ENCODE measurements at regions not wholly inside any gene's neighbourhood (a gene's known extent, or its start where the extent isn't known, plus 50 kb on each side); places are given as distances from the start of the nearest gene placed in this dataset.
A peak's percentile ranks its signal among the peaks of the same experiment; 100 is the strongest.
"Not testable (repeated sequence)": the region's sequence is repeated elsewhere in the genome, so short reads cannot be mapped to it uniquely, and the experiment has no call there.

DNA sequence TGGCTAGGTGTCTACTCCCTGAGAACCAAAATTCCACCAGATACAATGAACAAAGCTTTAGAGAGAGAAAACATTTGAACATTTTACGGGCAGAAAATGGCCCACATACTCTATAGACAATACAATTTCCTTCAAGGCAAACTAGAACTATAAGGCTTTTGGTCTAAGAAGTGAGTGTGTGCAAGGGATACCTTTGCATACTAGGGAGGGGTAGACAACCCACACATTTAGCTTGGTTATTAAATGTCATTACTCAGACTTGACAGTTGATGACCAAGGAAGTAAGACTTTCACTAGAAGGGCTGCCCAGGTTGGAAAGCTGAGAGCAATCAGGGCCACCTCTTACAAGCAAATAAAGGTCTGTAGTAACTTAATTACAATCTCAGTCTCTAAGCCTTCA lies 64.0 kb upstream of the PLEKHM1 start:
- H3K36me3 Mint-ChIP-seq (ENCODE audit: low read depth); H3K4me1 Mint-ChIP-seq (ENCODE audit: low read depth); H3K27me3 Mint-ChIP-seq; DNase-seq; H3K27ac Mint-ChIP-seq; H3K4me3 Mint-ChIP-seq; H3K9me3 Mint-ChIP-seq: not testable (repeated sequence)

DNA sequence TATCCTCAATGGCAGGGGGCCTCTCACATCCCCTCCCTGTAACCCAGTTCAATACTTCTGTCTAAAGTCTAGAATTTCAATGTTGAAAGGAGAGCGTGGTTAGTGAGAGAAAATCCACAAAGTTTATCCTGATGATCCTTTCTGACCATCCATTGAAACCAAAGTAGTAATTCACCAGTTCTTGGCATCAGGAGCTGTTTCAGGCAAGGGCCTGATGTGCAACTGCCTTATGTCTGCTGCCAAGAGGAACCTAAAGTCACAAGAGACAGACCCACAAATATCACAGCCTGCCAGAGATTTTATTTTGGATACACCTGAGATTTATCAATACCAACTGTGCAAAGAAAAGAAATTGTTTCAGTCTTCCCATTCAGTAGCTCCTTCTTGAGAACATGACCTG lies 68.3 kb upstream of the PLEKHM1 start:
- H3K9me3 Mint-ChIP-seq; H3K4me1 Mint-ChIP-seq (ENCODE audit: low read depth); H3K27me3 Mint-ChIP-seq; H3K4me3 Mint-ChIP-seq; H3K36me3 Mint-ChIP-seq (ENCODE audit: low read depth); DNase-seq; H3K27ac Mint-ChIP-seq: not testable (repeated sequence)

- H3K4me1 Mint-ChIP-seq (ENCODE audit: low read depth): peaks cover 20% of the 10 kb centered on the region
- not testable (repeated sequence) for DNase-seq; H3K27ac Mint-ChIP-seq; H3K27me3 Mint-ChIP-seq; H3K4me3 Mint-ChIP-seq; H3K9me3 Mint-ChIP-seq; H3K36me3 Mint-ChIP-seq (ENCODE audit: low read depth)
Measured at GRCh38 chr17:45562868-45563267, 72.3 kb upstream of the PLEKHM1 start.

GRCh38 chr17:45563283-45563682 lies 72.8 kb upstream of the PLEKHM1 start:
- H3K9me3 Mint-ChIP-seq; DNase-seq; H3K27me3 Mint-ChIP-seq; H3K36me3 Mint-ChIP-seq (ENCODE audit: low read depth); H3K27ac Mint-ChIP-seq; H3K4me3 Mint-ChIP-seq: not testable (repeated sequence)
- H3K4me1 Mint-ChIP-seq (ENCODE audit: low read depth): peaks cover 20% of the 10 kb centered on the region

DNA sequence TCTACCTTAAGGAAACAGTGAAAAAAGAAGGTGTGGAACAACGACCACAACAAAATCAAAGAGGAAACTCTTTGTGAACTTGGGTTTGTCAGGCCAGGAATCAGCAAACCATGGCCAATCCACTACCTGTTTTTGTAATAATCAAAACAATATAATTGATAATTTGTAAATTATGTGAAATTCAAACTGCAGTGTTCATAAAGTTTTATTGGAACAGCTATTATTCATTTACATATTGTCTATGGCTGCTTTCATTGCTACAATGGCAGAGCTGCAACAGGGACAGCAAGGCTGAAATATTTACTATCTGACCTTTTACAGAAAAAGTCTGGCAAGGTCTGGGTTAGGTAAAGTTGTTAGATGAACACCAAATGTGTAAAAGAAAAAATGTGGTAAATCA lies 77.8 kb upstream of the PLEKHM1 start:
- H3K9me3 Mint-ChIP-seq; DNase-seq; H3K36me3 Mint-ChIP-seq (ENCODE audit: low read depth); H3K4me3 Mint-ChIP-seq; H3K27ac Mint-ChIP-seq; H3K27me3 Mint-ChIP-seq: not testable (repeated sequence)
- H3K4me1 Mint-ChIP-seq (ENCODE audit: low read depth): peaks cover 20% of the 10 kb centered on the region

DNA sequence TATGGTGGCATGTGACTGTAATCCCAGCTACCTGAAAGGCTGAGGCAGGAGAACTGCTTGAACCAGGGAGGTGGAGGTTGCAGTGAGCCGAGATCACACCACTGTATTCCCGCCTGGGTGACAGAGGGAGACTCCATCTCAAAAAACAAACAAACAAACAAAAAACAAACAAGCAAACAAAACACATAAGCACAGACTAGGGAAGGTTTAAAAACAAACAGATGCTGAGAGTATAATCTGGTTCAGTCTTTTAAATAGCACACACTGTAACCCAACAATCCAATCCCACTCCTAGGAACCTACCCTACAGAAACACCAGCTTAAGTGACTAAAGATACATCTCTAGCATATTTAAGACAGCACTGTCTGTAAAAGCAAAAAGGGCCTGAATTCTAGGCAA lies 82.8 kb upstream of the PLEKHM1 start:
- Mint-ChIP-seq H3K4me1 (ENCODE audit: low read depth) (peaks cover 39% of the 10 kb centered on the region), H3K36me3 (ENCODE audit: low read depth) (peaks cover 23% of the 10 kb centered on the region)
- not testable (repeated sequence) for H3K9me3 Mint-ChIP-seq, DNase-seq, H3K4me3 Mint-ChIP-seq, H3K27me3 Mint-ChIP-seq, H3K27ac Mint-ChIP-seq

GRCh38 chr17:45573924-45574770 lies 83.6 kb upstream of the PLEKHM1 start:
- no peak for DNase-seq
- Mint-ChIP-seq H3K36me3 (ENCODE audit: low read depth) (peaks cover 21% of the 10 kb centered on the region), H3K27me3 (no peaks in the 10 kb centered on the region), H3K4me3 (no peak overlapping the region), H3K27ac (peak overlapping the region; percentile 58), H3K4me1 (ENCODE audit: low read depth) (peaks cover 40% of the 10 kb centered on the region), H3K9me3 (no peaks in the 10 kb centered on the region)

GRCh38 chr17:45575126-45575885 lies 84.8 kb upstream of the PLEKHM1 start:
- Mint-ChIP-seq H3K4me3 (no peak overlapping the region), H3K4me1 (ENCODE audit: low read depth) (peaks cover 52% of the 10 kb centered on the region), H3K27ac (no peak overlapping the region), H3K9me3 (no peaks in the 10 kb centered on the region), H3K36me3 (ENCODE audit: low read depth) (peaks cover 21% of the 10 kb centered on the region), H3K27me3 (no peaks in the 10 kb centered on the region)
- no peak for DNase-seq

DNA sequence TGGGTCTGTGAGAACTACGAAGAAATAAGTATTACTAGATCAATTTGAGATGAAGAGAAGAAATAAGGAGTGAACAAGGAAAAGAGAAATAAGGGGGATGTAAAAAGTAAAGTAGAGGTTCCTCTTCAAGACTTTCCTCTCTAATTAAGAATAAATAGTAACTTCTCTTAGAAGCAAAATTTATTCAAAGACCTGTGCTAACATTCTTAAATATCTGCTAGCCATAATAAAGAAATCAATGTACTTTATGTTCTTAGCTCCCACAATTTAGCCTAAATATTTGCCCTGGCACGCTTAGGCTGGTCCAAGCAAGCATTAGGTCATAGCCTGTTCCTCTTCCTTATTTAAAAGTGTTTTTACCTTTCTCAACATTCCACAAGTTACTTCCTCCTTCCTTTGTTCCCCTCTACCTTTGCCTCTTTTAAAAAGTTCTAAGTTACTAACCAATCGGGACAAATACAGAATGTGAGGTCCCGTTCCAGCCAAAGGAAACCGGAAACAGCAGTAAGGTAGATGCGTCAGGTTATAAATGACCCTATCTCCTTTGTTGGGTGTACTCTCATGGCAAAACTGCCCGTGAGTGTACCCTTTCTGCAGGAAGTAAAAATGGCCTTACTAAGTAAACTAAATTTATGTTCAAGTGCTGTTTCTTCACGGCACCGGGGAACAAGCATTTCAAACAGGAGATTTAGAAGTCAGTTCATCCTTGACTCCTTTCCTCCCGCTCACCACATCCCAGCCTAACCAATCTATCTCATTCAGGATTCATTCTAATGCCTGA lies 86.2 kb upstream of the PLEKHM1 start:
- H3K36me3 Mint-ChIP-seq (ENCODE audit: low read depth): peaks cover 31% of the 10 kb centered on the region
- not testable (repeated sequence) for H3K27me3 Mint-ChIP-seq, H3K9me3 Mint-ChIP-seq, H3K4me3 Mint-ChIP-seq, DNase-seq
- H3K4me1 Mint-ChIP-seq (ENCODE audit: low read depth): peaks cover 61% of the 10 kb centered on the region
- peak overlapping the region; percentile 20 for H3K27ac Mint-ChIP-seq

GRCh38 chr17:45577571-45578279 lies 87.2 kb upstream of the PLEKHM1 start:
- Mint-ChIP-seq H3K4me1 (ENCODE audit: low read depth) (peaks cover 69% of the 10 kb centered on the region), H3K27ac (no peak overlapping the region)

GRCh38 chr17:45578516-45579455 lies 88.3 kb upstream of the PLEKHM1 start:
- no peak for DNase-seq
- Mint-ChIP-seq H3K27ac (peak overlapping the region; percentile 19), H3K36me3 (ENCODE audit: low read depth) (peaks cover 44% of the 10 kb centered on the region), H3K4me3 (no peak overlapping the region), H3K4me1 (ENCODE audit: low read depth) (peaks cover 73% of the 10 kb centered on the region), H3K9me3 (no peaks in the 10 kb centered on the region), H3K27me3 (no peaks in the 10 kb centered on the region)

More at GRCh38 chr17:45577571-45578279, 87.2 kb upstream of the PLEKHM1 start:
- Mint-ChIP-seq H3K9me3 (no peaks in the 10 kb centered on the region), H3K36me3 (ENCODE audit: low read depth) (peaks cover 41% of the 10 kb centered on the region), H3K27me3 (no peaks in the 10 kb centered on the region), H3K4me3 (no peak overlapping the region)
- DNase-seq: no peak

- H3K4me1 Mint-ChIP-seq (ENCODE audit: low read depth): peaks cover 65% of the 10 kb centered on the region
- no peak overlapping the region for H3K4me3 Mint-ChIP-seq
- no peak overlapping the region for H3K27ac Mint-ChIP-seq
Measured at GRCh38 chr17:45579529-45580495, 89.3 kb upstream of the PLEKHM1 start.

More at GRCh38 chr17:45579529-45580495, 89.3 kb upstream of the PLEKHM1 start:
- Mint-ChIP-seq H3K9me3 (no peaks in the 10 kb centered on the region), H3K36me3 (ENCODE audit: low read depth) (peaks cover 50% of the 10 kb centered on the region), H3K27me3 (no peaks in the 10 kb centered on the region)
- DNase-seq: no peak
